ENCODE measurements at regions not wholly inside any gene's neighbourhood (a gene's known extent, or its start where the extent isn't known, plus 50 kb on each side); places are given as distances from the start of the nearest gene placed in this dataset.

- Mint-ChIP-seq H3K4me3 (no peak overlapping the region), H3K36me3 (ENCODE audit: low read depth) (no peaks in the 10 kb centered on the region), H3K27me3 (ENCODE audit: insufficient read depth) (no peaks in the 10 kb centered on the region), H3K9me3 (no peaks in the 10 kb centered on the region), H3K27ac (no peak overlapping the region), H3K4me1 (ENCODE audit: low read depth) (no peaks in the 10 kb centered on the region)
- intact Hi-C loops (cut with micrococcal nuclease): no loop called here
- DNase-seq (ENCODE audit: low spot score): no peak
Observed at GRCh38 chr20:11020712-11021111, 346.9 kb upstream of the JAG1 start.

DNA sequence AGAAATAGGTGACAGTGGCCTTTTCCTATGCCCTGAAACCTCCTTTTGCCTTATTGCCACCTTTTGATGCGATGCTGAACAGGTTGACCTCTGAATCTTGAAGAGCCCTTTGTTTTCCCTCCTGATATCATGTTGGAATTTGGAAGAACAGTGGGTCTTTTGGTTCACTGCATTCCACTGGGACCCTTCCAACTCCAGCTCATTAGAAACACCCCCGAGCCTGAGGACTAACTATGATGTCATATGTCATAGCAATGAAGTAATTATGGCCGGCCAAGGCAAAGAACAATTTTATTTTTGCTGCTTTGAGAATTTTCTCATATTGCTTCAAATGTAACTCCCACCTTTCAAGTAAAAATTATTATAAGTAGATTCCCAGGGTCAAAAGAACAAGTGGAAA lies 353.4 kb upstream of the JAG1 start:
- Mint-ChIP-seq H3K4me1 (ENCODE audit: low read depth) (no peaks in the 10 kb centered on the region), H3K4me3 (no peak overlapping the region)

GRCh38 chr20:11030351-11030750 lies 356.6 kb upstream of the JAG1 start:
- no peaks in the 10 kb centered on the region for H3K4me1 Mint-ChIP-seq (ENCODE audit: low read depth)
- no peak for DNase-seq (ENCODE audit: low spot score)
- intact Hi-C loops (cut with micrococcal nuclease): no loop called here
- no peak overlapping the region for H3K4me3 Mint-ChIP-seq
- peaks cover 19% of the 10 kb centered on the region for H3K9me3 Mint-ChIP-seq
- no peaks in the 10 kb centered on the region for H3K36me3 Mint-ChIP-seq (ENCODE audit: low read depth)
- no peak overlapping the region for H3K27ac Mint-ChIP-seq
- no peaks in the 10 kb centered on the region for H3K27me3 Mint-ChIP-seq (ENCODE audit: insufficient read depth)

More for the DNA sequence above, 353.4 kb upstream of the JAG1 start:
- Mint-ChIP-seq H3K27me3 (ENCODE audit: insufficient read depth) (no peaks in the 10 kb centered on the region), H3K9me3 (peaks cover 10% of the 10 kb centered on the region), H3K27ac (no peak overlapping the region), H3K36me3 (ENCODE audit: low read depth) (no peaks in the 10 kb centered on the region)
- intact Hi-C loops (cut with micrococcal nuclease): no loop called here
- DNase-seq (ENCODE audit: low spot score): no peak

- Mint-ChIP-seq H3K4me3 (no peak overlapping the region), H3K27me3 (ENCODE audit: insufficient read depth) (no peaks in the 10 kb centered on the region), H3K4me1 (ENCODE audit: low read depth) (no peaks in the 10 kb centered on the region), H3K9me3 (peaks cover 21% of the 10 kb centered on the region), H3K27ac (no peak overlapping the region), H3K36me3 (ENCODE audit: low read depth) (no peaks in the 10 kb centered on the region)
- no peak for DNase-seq (ENCODE audit: low spot score)
- intact Hi-C loops (cut with micrococcal nuclease): no loop called here
Observed at GRCh38 chr20:11031300-11031699, 357.5 kb upstream of the JAG1 start.

DNA sequence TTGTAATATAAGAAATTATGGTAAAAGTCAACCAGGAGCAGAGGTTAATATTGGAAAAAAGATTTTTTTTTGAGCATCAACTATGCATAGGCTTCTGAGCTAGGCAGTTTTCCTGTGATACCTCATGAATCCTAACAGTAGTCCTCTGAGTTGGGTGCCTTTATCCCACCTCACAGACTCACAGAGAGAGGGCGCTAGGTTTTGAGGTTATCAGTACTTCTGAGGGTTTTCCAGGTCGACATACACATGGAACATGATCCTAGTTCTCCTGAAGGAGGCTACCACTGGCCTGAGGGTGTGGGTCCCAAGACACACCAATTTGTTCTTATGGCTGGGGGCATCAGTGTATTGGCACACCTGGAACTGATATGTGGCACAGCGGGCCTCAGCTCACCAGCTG lies 358.8 kb upstream of the JAG1 start:
- Mint-ChIP-seq H3K27me3 (ENCODE audit: insufficient read depth) (no peaks in the 10 kb centered on the region), H3K9me3 (peaks cover 21% of the 10 kb centered on the region), H3K4me3 (no peak overlapping the region), H3K27ac (no peak overlapping the region), H3K36me3 (ENCODE audit: low read depth) (no peaks in the 10 kb centered on the region), H3K4me1 (ENCODE audit: low read depth) (no peaks in the 10 kb centered on the region)
- no peak for DNase-seq (ENCODE audit: low spot score)
- intact Hi-C loops (cut with micrococcal nuclease): no loop called here

GRCh38 chr20:11034025-11034424 lies 360.2 kb upstream of the JAG1 start:
- Mint-ChIP-seq H3K4me1 (ENCODE audit: low read depth) (no peaks in the 10 kb centered on the region), H3K4me3 (no peak overlapping the region), H3K27me3 (ENCODE audit: insufficient read depth) (no peaks in the 10 kb centered on the region), H3K27ac (no peak overlapping the region), H3K9me3 (peaks cover 21% of the 10 kb centered on the region), H3K36me3 (ENCODE audit: low read depth) (no peaks in the 10 kb centered on the region)
- intact Hi-C loops (cut with micrococcal nuclease): no loop called here
- no peak for DNase-seq (ENCODE audit: low spot score)

DNA sequence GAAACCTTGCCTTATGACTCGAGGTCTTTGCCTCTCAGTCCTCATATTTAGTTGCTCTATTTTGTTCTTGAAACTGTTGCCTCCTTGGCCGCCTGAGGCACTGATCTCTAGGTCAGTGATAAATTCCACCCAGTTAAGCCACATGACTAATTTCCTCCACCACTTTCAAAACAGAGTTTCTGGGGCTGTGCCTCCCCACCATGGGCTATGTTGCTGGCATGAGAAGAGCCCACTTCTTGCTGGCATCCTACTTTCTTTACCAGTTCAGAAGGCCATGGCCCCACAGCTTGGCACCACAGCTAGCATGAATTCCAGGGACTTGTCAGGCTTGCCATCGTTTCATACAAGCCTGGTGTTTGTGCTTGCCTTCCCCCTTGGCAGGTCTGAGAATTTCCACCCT lies 361.4 kb upstream of the JAG1 start:
- no peaks in the 10 kb centered on the region for H3K4me1 Mint-ChIP-seq (ENCODE audit: low read depth)

GRCh38 chr20:11041396-11041795 lies 367.6 kb upstream of the JAG1 start:
- H3K9me3 Mint-ChIP-seq: peaks cover 7% of the 10 kb centered on the region
- intact Hi-C loops (cut with micrococcal nuclease): no loop called here
- no peaks in the 10 kb centered on the region for H3K36me3 Mint-ChIP-seq (ENCODE audit: low read depth)
- no peaks in the 10 kb centered on the region for H3K4me1 Mint-ChIP-seq (ENCODE audit: low read depth)
- no peak overlapping the region for H3K27ac Mint-ChIP-seq
- H3K4me3 Mint-ChIP-seq: no peak overlapping the region
- no peaks in the 10 kb centered on the region for H3K27me3 Mint-ChIP-seq (ENCODE audit: insufficient read depth)
- no peak for DNase-seq (ENCODE audit: low spot score)

More for the DNA sequence above, 361.4 kb upstream of the JAG1 start:
- no peak overlapping the region for H3K27ac Mint-ChIP-seq
- intact Hi-C loops (cut with micrococcal nuclease): no loop called here
- H3K4me3 Mint-ChIP-seq: no peak overlapping the region
- DNase-seq (ENCODE audit: low spot score): no peak
- peaks cover 21% of the 10 kb centered on the region for H3K9me3 Mint-ChIP-seq
- no peaks in the 10 kb centered on the region for H3K36me3 Mint-ChIP-seq (ENCODE audit: low read depth)
- H3K27me3 Mint-ChIP-seq (ENCODE audit: insufficient read depth): no peaks in the 10 kb centered on the region

- Mint-ChIP-seq H3K4me3 (no peak overlapping the region), H3K36me3 (ENCODE audit: low read depth) (no peaks in the 10 kb centered on the region), H3K27me3 (ENCODE audit: insufficient read depth) (no peaks in the 10 kb centered on the region), H3K4me1 (ENCODE audit: low read depth) (no peaks in the 10 kb centered on the region), H3K27ac (no peak overlapping the region), H3K9me3 (peaks cover 7% of the 10 kb centered on the region)
- intact Hi-C loops (cut with micrococcal nuclease): no loop called here
- no peak for DNase-seq (ENCODE audit: low spot score)
Observed at GRCh38 chr20:11043001-11043400, 369.2 kb upstream of the JAG1 start.

DNA sequence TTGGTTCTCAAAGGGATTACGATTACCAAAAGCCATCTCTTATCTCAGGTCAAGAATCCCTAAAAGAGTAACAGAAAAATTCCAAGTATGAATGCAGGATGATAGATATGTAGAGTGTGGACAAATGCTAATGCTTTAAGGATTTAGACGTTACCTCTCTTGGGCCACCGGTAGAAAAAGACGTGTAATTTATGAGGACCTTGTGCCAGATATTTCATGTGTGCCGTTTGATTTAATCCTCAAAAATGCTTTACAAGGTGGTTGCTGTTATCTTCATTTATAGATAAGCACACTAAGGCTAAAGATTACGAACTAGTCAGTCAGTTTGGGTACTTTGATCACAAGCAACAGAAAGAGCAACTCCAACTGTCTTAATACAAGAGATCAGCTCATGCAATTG lies 370.8 kb upstream of the JAG1 start:
- Mint-ChIP-seq H3K27ac (no peak overlapping the region), H3K36me3 (ENCODE audit: low read depth) (no peaks in the 10 kb centered on the region), H3K4me1 (ENCODE audit: low read depth) (no peaks in the 10 kb centered on the region), H3K27me3 (ENCODE audit: insufficient read depth) (no peaks in the 10 kb centered on the region), H3K9me3 (peaks cover 7% of the 10 kb centered on the region), H3K4me3 (no peak overlapping the region)
- intact Hi-C loops (cut with micrococcal nuclease): no loop called here
- no peak for DNase-seq (ENCODE audit: low spot score)

GRCh38 chr20:11045412-11046175 lies 371.8 kb upstream of the JAG1 start:
- Mint-ChIP-seq H3K4me1 (ENCODE audit: low read depth) (no peaks in the 10 kb centered on the region), H3K36me3 (ENCODE audit: low read depth) (no peaks in the 10 kb centered on the region), H3K27ac (no peak overlapping the region), H3K27me3 (ENCODE audit: insufficient read depth) (no peaks in the 10 kb centered on the region), H3K9me3 (peaks cover 7% of the 10 kb centered on the region), H3K4me3 (no peak overlapping the region)
- intact Hi-C loops (cut with micrococcal nuclease): no loop called here
- no peak for DNase-seq (ENCODE audit: low spot score)

- H3K4me1 Mint-ChIP-seq (ENCODE audit: low read depth): no peaks in the 10 kb centered on the region
- H3K4me3 Mint-ChIP-seq: no peak overlapping the region
- intact Hi-C loops (cut with micrococcal nuclease): no loop called here
- no peaks in the 10 kb centered on the region for H3K27me3 Mint-ChIP-seq (ENCODE audit: insufficient read depth)
- H3K36me3 Mint-ChIP-seq (ENCODE audit: low read depth): no peaks in the 10 kb centered on the region
- H3K9me3 Mint-ChIP-seq: peaks cover 7% of the 10 kb centered on the region
- H3K27ac Mint-ChIP-seq: no peak overlapping the region
- DNase-seq (ENCODE audit: low spot score): no peak
Observed at GRCh38 chr20:11047559-11047958, 373.8 kb upstream of the JAG1 start.

DNA sequence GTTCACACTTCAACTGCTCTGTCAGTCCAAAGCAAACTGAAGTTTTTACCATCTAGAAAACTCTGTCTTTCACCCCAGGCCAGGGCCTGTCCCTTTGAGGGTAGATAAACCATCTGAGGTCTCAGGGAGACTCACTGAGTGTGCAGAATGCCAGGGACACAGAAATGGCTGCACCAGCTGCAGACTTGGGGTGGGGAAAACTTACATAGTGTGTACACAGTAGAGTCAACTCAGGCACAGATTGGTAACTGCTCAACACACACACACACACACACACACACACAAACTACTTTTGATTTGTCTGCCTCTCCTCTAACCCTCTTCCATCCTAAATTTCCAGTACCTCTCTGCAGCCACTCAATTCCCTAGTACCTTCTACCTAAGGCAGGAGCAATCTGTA lies 374.9 kb upstream of the JAG1 start:
- H3K36me3 Mint-ChIP-seq (ENCODE audit: low read depth): no peaks in the 10 kb centered on the region
- no peak overlapping the region for H3K27ac Mint-ChIP-seq
- no peak overlapping the region for H3K4me3 Mint-ChIP-seq
- DNase-seq (ENCODE audit: low spot score): no peak
- no peaks in the 10 kb centered on the region for H3K27me3 Mint-ChIP-seq (ENCODE audit: insufficient read depth)
- intact Hi-C loops (cut with micrococcal nuclease): no loop called here
- no peaks in the 10 kb centered on the region for H3K4me1 Mint-ChIP-seq (ENCODE audit: low read depth)
- H3K9me3 Mint-ChIP-seq: peaks cover 7% of the 10 kb centered on the region

DNA sequence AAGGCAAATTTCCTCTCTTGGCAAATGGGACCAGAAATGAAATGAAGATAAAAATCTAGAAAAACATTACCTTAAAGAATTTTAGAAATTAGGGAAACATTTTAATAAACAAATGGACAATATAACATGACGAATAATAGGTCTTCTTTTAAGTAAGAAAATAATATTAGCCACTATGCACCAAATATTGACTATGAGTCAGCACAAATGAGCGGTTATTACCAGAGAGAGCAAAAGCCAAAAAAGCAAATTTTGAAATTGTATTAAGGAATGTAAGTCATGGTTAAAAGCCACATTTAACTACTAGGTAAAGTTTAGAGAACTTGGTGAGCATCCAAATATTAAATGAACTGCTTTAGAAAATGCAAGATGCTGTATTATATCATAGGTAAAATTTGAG lies 376.6 kb upstream of the JAG1 start:
- Mint-ChIP-seq H3K27ac (no peak overlapping the region), H3K9me3 (peaks cover 7% of the 10 kb centered on the region), H3K4me3 (no peak overlapping the region), H3K36me3 (ENCODE audit: low read depth) (no peaks in the 10 kb centered on the region), H3K4me1 (ENCODE audit: low read depth) (no peaks in the 10 kb centered on the region), H3K27me3 (ENCODE audit: insufficient read depth) (no peaks in the 10 kb centered on the region)
- intact Hi-C loops (cut with micrococcal nuclease): no loop called here
- DNase-seq (ENCODE audit: low spot score): no peak

Data from activated T-helper 1 cell treated with anti-CD3 and anti-CD28 coated beads, Interleukin-12 subunit alpha, Interleukin-12 subunit beta, Interleukin-2, Interleukin-4 antibody, amounts not matched to agents 30 ng/mL and 10 ng/mL and 1 ng/mL, durations not matched to agents 14 hours and 24 hours and 36 hours (primary cell).